Lower leg skin (tissue), 3 donors: ENCODE measurements at regions not wholly inside any gene's neighbourhood (a gene's known extent, or its start where the extent isn't known, plus 50 kb on each side); places are given as distances from the start of the nearest gene placed in this dataset.

Experiments
- POLR2A ChIP-seq, 2 donors: fragments of 450-650 bp; IDR thresholded peaks; one replicate each; pipeline ENCODE4 v1.6.1; 2016 to 2017; ENCODE audit warnings: antibody characterized with exemption in 2 of 2, mild to moderate bottlenecking in 1 of 2, moderate library complexity in 1 of 2
- TF ChIP-seq, protein P1 (sequence below), 3 donors: fragments of 450-650 bp; IDR thresholded peaks; one replicate each; pipeline ENCODE4 v1.5.1; 2016; ENCODE audit warnings: antibody characterized with exemption in 3 of 3, mild to moderate bottlenecking in 3 of 3, moderate library complexity in 2 of 3

- TF ChIP-seq, protein P1, sequence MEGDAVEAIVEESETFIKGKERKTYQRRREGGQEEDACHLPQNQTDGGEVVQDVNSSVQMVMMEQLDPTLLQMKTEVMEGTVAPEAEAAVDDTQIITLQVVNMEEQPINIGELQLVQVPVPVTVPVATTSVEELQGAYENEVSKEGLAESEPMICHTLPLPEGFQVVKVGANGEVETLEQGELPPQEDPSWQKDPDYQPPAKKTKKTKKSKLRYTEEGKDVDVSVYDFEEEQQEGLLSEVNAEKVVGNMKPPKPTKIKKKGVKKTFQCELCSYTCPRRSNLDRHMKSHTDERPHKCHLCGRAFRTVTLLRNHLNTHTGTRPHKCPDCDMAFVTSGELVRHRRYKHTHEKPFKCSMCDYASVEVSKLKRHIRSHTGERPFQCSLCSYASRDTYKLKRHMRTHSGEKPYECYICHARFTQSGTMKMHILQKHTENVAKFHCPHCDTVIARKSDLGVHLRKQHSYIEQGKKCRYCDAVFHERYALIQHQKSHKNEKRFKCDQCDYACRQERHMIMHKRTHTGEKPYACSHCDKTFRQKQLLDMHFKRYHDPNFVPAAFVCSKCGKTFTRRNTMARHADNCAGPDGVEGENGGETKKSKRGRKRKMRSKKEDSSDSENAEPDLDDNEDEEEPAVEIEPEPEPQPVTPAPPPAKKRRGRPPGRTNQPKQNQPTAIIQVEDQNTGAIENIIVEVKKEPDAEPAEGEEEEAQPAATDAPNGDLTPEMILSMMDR (IDR thresholded peaks at IDR 0.05) = no peak
- no peak for TF ChIP-seq POLR2A (IDR thresholded peaks at IDR 0.05)
Measured at GRCh38 chr11:37002831-37003230, 404.8 kb upstream of the RAG2 start.
